HEK293T (cell line): ENCODE measurements at regions not wholly inside any gene's neighbourhood (a gene's known extent, or its start where the extent isn't known, plus 50 kb on each side); places are given as distances from the start of the nearest gene placed in this dataset.

Source experiments
- ARNT ChIP-seq: fragments of 450-650 bp; IDR thresholded peaks from 2 replicates; pipeline ENCODE4 v1.6.1; 2017; ENCODE audit warnings: mild to moderate bottlenecking
- ELF4 ChIP-seq: fragments of 450-650 bp; IDR thresholded peaks from 2 replicates; pipeline ENCODE4 v1.6.1; 2017; ENCODE audit warnings: antibody characterized with exemption
- FOXA1 ChIP-seq: fragments of 450-650 bp; IDR thresholded peaks from 2 replicates; pipeline ENCODE4 v1.6.1; 2016; ENCODE audit warnings: mild to moderate bottlenecking
- L3MBTL2 ChIP-seq: fragments of 450-650 bp; conservative IDR thresholded peaks from 2 replicates; pipeline ENCODE4 v1.6.1; 2016; ENCODE audit warnings: mild to moderate bottlenecking
- PKNOX1 ChIP-seq: fragments of 450-650 bp; IDR thresholded peaks from 2 replicates; pipeline ENCODE4 v1.6.1; 2016
- SP1 ChIP-seq: fragments of 450-650 bp; IDR thresholded peaks from 2 replicates; pipeline ENCODE4 v1.6.1; 2017
- TARDBP ChIP-seq: fragments of 450-650 bp; IDR thresholded peaks from 2 replicates; pipeline ENCODE4 v1.6.1; 2016

DNA sequence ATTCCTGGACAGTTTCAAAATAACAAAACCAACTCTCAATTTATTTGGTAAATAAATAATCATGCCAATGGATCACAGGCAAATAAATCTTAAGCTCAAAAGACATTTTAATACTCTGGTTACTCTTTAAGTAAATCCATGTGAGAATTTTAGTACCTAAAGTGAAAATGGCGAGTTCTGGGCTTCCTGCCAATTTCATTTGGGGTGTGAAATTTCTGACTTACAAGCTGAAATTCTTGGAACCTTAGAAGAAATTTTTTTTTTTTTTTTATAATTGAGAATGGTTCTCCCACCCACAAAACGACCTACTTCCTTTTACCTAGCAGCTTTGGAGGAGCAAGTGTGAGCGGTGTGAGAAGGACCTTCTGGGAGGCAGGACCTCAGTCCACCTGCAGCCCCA lies 354.5 kb upstream of the NBEA start:
- no peak for TF ChIP-seq ARNT
- no peak for TF ChIP-seq PKNOX1
- TF ChIP-seq TARDBP = no peak
- no peak for TF ChIP-seq FOXA1
- TF ChIP-seq ELF4 = no peak
- TF ChIP-seq L3MBTL2 = no peak
- no peak for TF ChIP-seq SP1
